Breast epithelium (tissue), 4 donors: ENCODE measurements at regions not wholly inside any gene's neighbourhood (a gene's known extent, or its start where the extent isn't known, plus 50 kb on each side); places are given as distances from the start of the nearest gene placed in this dataset.

Experiments
- DNase-seq, 2 donors: peaks; one replicate each; pipeline ENCODE4 v3.0.0-alpha.2; 2019; ENCODE audit warnings: low spot score in 2 of 2
- H3K27ac ChIP-seq, 2 donors: fragments of 200-600 bp; sonication (generic) in 1 of 2; one replicate each; pipeline ENCODE4 v1.5.1; 2016 to 2019; ENCODE audit warnings: mild to moderate bottlenecking in 1 of 2
- H3K27me3 ChIP-seq, 2 donors: fragments of 200-600 bp; sonication (generic) in 1 of 2; one replicate each; pipeline versions ENCODE4 v1.5.1 to v1.6.0; 2017 to 2019; ENCODE audit warnings: control low read depth in 1 of 2, mild to moderate bottlenecking in 1 of 2
- H3K36me3 ChIP-seq: fragments of 200-600 bp; one replicate; pipeline ENCODE4 v1.5.1; 2019
- H3K4me1 ChIP-seq, 2 donors: fragments of 200-600 bp; sonication (generic); one replicate each; pipeline ENCODE4 v1.5.1; 2016 to 2019; ENCODE audit warnings: control low read depth in 1 of 2
- H3K4me3 ChIP-seq, 3 donors: fragments of 200-600 bp; sonication (generic); 1 replicate in 2 of 3; 2 replicates in 1 of 3; pipeline ENCODE4 v1.5.1; 2016 to 2019; ENCODE audit warnings: mild to moderate bottlenecking in 3 of 3, moderate library complexity in 2 of 3
- H3K9me3 ChIP-seq, 2 donors: fragments of 200-600 bp; sonication (generic) in 1 of 2; one replicate each; pipeline ENCODE4 v1.5.1; 2016 to 2019; ENCODE audit warnings: control low read depth in 1 of 2
- POLR2A ChIP-seq: fragments of 450-650 bp; IDR thresholded peaks from one replicate; pipeline ENCODE4 v1.6.1; 2016; ENCODE audit warnings: antibody characterized with exemption, mild to moderate bottlenecking, moderate library complexity
- POLR2AphosphoS5 ChIP-seq, 3 donors: sonication (generic); formaldehyde crosslinking; IDR thresholded peaks; one replicate each; pipeline ENCODE4 v1.6.1; 2017; ENCODE audit warnings: antibody characterized with exemption in 3 of 3
- intact Hi-C: fragments of 100-400 bp; cut with DNase I; formaldehyde crosslinking; loops from one replicate; pipeline ENCODE4 v1.15.1; 2023; ENCODE audit warnings: low total_unique reads
- TF ChIP-seq, protein P1 (sequence below), 3 donors: fragments of 450-650 bp; IDR thresholded peaks; one replicate each; pipeline ENCODE4 v1.5.1; 2016 to 2017; ENCODE audit warnings: antibody characterized with exemption in 3 of 3, mild to moderate bottlenecking in 3 of 3, moderate library complexity in 3 of 3

DNA sequence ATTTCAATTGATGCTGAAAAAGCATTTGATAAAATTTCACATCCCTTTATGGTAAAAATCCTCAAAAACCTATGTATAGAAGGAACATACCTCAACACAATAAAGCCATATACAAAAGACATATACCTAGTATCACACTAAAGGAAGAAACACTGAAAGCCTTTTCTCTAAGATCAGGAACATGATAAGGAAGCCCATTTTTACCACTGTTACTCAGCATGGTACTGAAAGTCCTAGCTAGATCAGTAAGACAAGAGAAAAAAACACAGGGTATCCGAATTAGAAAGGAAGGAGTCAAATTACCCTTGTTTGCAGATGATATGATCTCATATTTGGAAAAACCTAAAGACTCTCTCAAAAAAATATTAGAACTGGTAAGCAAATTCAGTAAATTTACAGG, 350.2 kb upstream of the PDE4D start:
- intact Hi-C loops, result no loop called here
- Histone ChIP-seq H3K27me3 (no peaks in the 10 kb centered on the region), H3K36me3 (no peaks in the 10 kb centered on the region), H3K4me1 (no peaks in the 10 kb centered on the region), H3K9me3 (peaks cover 8 to 19% of the 10 kb centered on the region in 2 donors), H3K4me3 (no peak overlapping the region), H3K27ac (no peak overlapping the region)
- DNase-seq, result no peak
- TF ChIP-seq POLR2A (no peak), POLR2AphosphoS5 (IDR thresholded peaks at IDR 0.05) (no peak)
- TF ChIP-seq, protein P1, sequence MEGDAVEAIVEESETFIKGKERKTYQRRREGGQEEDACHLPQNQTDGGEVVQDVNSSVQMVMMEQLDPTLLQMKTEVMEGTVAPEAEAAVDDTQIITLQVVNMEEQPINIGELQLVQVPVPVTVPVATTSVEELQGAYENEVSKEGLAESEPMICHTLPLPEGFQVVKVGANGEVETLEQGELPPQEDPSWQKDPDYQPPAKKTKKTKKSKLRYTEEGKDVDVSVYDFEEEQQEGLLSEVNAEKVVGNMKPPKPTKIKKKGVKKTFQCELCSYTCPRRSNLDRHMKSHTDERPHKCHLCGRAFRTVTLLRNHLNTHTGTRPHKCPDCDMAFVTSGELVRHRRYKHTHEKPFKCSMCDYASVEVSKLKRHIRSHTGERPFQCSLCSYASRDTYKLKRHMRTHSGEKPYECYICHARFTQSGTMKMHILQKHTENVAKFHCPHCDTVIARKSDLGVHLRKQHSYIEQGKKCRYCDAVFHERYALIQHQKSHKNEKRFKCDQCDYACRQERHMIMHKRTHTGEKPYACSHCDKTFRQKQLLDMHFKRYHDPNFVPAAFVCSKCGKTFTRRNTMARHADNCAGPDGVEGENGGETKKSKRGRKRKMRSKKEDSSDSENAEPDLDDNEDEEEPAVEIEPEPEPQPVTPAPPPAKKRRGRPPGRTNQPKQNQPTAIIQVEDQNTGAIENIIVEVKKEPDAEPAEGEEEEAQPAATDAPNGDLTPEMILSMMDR (IDR thresholded peaks at IDR 0.05), result no peak

DNA sequence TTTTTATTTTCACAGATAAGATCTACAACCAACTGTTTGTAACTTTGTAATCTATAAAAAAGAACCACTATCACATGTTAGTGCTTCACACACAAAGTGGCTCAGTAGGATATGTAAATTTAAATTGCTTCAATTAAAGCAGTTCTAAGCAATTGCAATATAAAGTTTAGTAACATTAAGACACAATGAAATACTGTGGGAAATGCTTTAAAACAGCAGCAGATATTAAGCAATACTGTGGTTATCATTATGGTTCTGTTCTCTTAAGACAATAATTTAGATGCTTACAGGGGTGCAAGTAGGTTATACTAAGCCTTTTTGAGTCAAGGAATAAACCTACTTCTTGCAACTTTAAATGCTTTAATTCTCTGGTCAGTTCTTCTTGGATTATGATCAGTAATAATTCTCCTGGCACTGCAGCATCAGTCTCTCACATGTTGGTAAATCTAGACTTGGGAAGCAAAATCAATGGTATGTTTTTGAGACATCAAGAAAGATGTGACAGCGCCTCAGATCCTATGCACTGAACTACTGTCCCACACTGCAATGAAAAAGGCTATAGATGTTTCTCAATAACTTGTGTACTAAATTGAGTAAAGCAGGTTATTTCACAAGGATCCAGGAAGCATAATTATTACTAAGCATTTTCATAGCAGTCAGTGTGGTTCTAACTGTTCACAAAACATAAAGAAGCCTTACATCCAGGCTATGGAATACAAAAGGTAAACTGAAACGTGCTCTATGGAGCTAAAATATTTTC, 338.7 kb upstream of the PDE4D start:
- Histone ChIP-seq H3K36me3 (no peaks in the 10 kb centered on the region), H3K9me3 (no peaks in the 10 kb centered on the region), H3K4me3 (no peak overlapping the region), H3K27ac (no peak overlapping the region), H3K4me1 (no peaks in the 10 kb centered on the region), H3K27me3 (no peaks in the 10 kb centered on the region)
- intact Hi-C loops, result no loop called here
- no peak for TF ChIP-seq POLR2AphosphoS5 (IDR thresholded peaks at IDR 0.05)
- no peak for TF ChIP-seq POLR2A
- TF ChIP-seq, protein P1 (IDR thresholded peaks at IDR 0.05), result no peak
- no peak for DNase-seq

DNA sequence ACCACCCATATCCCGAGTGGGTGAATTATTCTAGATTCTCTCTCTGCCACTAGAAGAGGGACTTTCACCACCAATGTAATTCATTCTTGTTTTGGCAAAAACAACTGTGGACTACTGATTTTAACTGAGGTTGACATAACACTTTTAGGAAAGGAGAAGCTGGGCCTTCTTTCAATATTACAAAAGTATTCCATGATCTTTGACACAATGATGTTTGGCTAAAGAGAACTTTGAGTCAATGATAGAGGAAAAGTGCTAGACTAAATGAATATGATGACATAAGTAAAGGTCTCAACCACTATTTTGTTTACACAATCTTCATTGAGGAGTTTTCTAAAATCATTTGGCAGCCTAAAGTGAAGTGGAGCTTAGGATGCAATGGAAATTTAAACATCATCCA, 336.9 kb upstream of the PDE4D start:
- no peak overlapping the region for H3K27ac ChIP-seq
- H3K27me3 ChIP-seq, result no peaks in the 10 kb centered on the region
- TF ChIP-seq, protein P1 (IDR thresholded peaks at IDR 0.05), result no peak
- no peak for TF ChIP-seq POLR2AphosphoS5 (IDR thresholded peaks at IDR 0.05)
- TF ChIP-seq POLR2A, result no peak
- DNase-seq, result no peak
- intact Hi-C loops, result no loop called here
- H3K4me1 ChIP-seq, result no peaks in the 10 kb centered on the region
- no peaks in the 10 kb centered on the region for H3K9me3 ChIP-seq
- no peaks in the 10 kb centered on the region for H3K36me3 ChIP-seq
- no peak overlapping the region for H3K4me3 ChIP-seq

DNA sequence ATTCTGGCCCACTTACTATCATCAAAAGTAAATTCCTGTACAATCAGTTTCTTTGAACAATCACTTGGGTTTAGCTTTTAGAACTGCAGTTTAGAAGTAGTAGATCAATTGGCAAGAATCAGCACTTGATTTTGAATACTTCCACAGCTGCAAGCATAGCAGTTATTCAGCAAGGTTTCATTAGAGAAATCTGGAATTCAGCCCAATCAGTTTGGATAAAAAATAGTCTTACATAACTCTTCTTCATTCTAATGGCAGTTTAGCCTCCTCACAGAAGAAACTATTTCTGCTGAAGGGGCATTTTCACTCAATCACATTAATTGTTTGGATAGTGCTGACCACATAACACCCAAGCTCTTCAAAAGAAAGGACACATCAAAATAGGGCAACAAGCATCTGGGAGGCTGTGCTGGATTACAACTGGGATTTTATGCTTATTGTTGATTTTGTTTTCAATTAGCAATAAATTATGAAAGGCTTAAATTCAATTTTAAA, 336.2 kb upstream of the PDE4D start:
- TF ChIP-seq POLR2AphosphoS5 (IDR thresholded peaks at IDR 0.05), result no peak
- TF ChIP-seq POLR2A, result no peak
- TF ChIP-seq, protein P1 (IDR thresholded peaks at IDR 0.05), result no peak
- Histone ChIP-seq H3K4me1 (no peaks in the 10 kb centered on the region), H3K36me3 (no peaks in the 10 kb centered on the region), H3K9me3 (no peaks in the 10 kb centered on the region), H3K27ac (no peak overlapping the region), H3K27me3 (no peaks in the 10 kb centered on the region), H3K4me3 (no peak overlapping the region)
- intact Hi-C loops, result no loop called here
- no peak for DNase-seq

DNA sequence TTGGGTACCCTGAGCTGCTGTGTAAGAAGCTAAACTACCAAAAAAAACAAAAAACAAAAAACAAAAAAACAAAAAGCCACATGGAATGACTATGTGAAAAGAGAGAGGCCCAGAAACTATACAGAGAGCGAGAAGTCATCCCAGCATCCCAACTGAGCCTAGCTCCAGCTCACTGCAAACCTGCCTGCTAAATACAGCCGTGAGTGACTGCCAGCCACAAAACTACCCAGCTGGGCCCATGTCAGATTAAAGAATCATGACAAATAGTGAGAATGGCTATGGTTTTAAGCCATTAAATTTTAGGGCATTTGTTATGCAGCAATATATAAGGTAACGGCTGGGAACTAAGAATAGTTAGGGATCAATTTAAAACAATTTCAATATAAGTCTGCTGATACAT, 335.1 kb upstream of the PDE4D start:
- Histone ChIP-seq H3K4me1 (no peaks in the 10 kb centered on the region), H3K4me3 (no peak overlapping the region), H3K27me3 (no peaks in the 10 kb centered on the region), H3K27ac (no peak overlapping the region), H3K9me3 (no peaks in the 10 kb centered on the region), H3K36me3 (no peaks in the 10 kb centered on the region)
- intact Hi-C loops, result no loop called here
- no peak for TF ChIP-seq POLR2AphosphoS5 (IDR thresholded peaks at IDR 0.05)
- TF ChIP-seq POLR2A, result no peak
- TF ChIP-seq, protein P1 (IDR thresholded peaks at IDR 0.05), result no peak
- no peak for DNase-seq
